ENCODE measurements at regions not wholly inside any gene's neighbourhood (a gene's known extent, or its start where the extent isn't known, plus 50 kb on each side); places are given as distances from the start of the nearest gene placed in this dataset.

GRCh38 chr2:139403948-139404347, 623.8 kb upstream of the NXPH2 start:
- TF ChIP-seq CTCF (IDR thresholded peaks at IDR 0.05) (no peak), ZFX (IDR thresholded peaks at IDR 0.05; ENCODE audit: borderline replicate concordance) (no peak)

Measured in 22Rv1 (cell line).